Thyroid gland (tissue), 4 donors: ENCODE measurements at regions not wholly inside any gene's neighbourhood (a gene's known extent, or its start where the extent isn't known, plus 50 kb on each side); places are given as distances from the start of the nearest gene placed in this dataset.

Experiments
- POLR2A ChIP-seq, 2 donors: fragments of 450-650 bp; IDR thresholded peaks; one replicate each; pipeline ENCODE4 v1.6.1; 2017; ENCODE audit warnings: antibody characterized with exemption in 2 of 2, mild to moderate bottlenecking in 2 of 2, moderate library complexity in 1 of 2
- TF ChIP-seq, protein P1 (sequence below), 6 experiments: fragments of 200-600 bp in 3 of 6; fragments of 450-650 bp in 3 of 6; sonication (generic) in 3 of 6; IDR thresholded peaks; one replicate each; pipeline ENCODE4 v1.5.1; 2016 to 2019; ENCODE audit warnings: antibody characterized with exemption in 6 of 6, mild to moderate bottlenecking in 2 of 6, inconsistent platforms in 1 of 6, moderate library complexity in 1 of 6

DNA sequence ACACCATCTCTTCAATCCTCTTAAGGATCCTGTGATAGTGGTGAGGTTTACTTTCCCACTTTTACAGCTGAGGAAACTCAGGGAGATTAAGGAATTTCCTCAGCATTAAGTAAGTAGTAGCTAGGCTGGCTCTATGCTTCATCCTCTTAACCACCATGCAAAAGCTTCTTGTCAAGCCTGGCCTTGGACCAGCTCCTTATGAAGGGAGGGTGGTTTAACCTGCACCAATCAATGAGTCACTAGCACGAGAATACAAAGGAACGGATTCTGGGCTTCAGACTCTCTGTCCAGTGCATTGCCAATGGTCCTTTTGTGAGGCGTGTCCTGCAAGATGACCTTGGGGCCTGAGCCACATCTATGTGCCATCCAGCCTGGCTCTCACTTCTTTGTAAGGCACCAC lies 202.0 kb upstream of the CFAP20DC start:
- TF ChIP-seq, protein P1, sequence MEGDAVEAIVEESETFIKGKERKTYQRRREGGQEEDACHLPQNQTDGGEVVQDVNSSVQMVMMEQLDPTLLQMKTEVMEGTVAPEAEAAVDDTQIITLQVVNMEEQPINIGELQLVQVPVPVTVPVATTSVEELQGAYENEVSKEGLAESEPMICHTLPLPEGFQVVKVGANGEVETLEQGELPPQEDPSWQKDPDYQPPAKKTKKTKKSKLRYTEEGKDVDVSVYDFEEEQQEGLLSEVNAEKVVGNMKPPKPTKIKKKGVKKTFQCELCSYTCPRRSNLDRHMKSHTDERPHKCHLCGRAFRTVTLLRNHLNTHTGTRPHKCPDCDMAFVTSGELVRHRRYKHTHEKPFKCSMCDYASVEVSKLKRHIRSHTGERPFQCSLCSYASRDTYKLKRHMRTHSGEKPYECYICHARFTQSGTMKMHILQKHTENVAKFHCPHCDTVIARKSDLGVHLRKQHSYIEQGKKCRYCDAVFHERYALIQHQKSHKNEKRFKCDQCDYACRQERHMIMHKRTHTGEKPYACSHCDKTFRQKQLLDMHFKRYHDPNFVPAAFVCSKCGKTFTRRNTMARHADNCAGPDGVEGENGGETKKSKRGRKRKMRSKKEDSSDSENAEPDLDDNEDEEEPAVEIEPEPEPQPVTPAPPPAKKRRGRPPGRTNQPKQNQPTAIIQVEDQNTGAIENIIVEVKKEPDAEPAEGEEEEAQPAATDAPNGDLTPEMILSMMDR (IDR thresholded peaks at IDR 0.05), result no peak
- no peak for TF ChIP-seq POLR2A (IDR thresholded peaks at IDR 0.05)
